ENCODE measurements at regions not wholly inside any gene's neighbourhood (a gene's known extent, or its start where the extent isn't known, plus 50 kb on each side); places are given as distances from the start of the nearest gene placed in this dataset.
"Not testable (repeated sequence)": the region's sequence is repeated elsewhere in the genome, so short reads cannot be mapped to it uniquely, and the experiment has no call there.

- no peak for TF ChIP-seq CTCF (IDR thresholded peaks at IDR 0.05; ENCODE audit: insufficient read depth, low read length, severe bottlenecking)
- Histone ChIP-seq H3K27me3 (ENCODE audit: control insufficient read depth, insufficient read depth, low read length) (no peaks in the 10 kb centered on the region), H3K36me3 (ENCODE audit: control insufficient read depth, insufficient read depth, low read length) (no peaks in the 10 kb centered on the region)
These were observed 921.5 kb downstream of the TYW1 start for GRCh38 chr7:67918158-67918557.

GRCh38 chr7:67923286-67923685 is 926.7 kb downstream of the TYW1 start:
- no peak for TF ChIP-seq CTCF (IDR thresholded peaks at IDR 0.05; ENCODE audit: insufficient read depth, low read length, severe bottlenecking)
- H3K27me3 ChIP-seq (ENCODE audit: control insufficient read depth, insufficient read depth, low read length): no peaks in the 10 kb centered on the region
- no peaks in the 10 kb centered on the region for H3K36me3 ChIP-seq (ENCODE audit: control insufficient read depth, insufficient read depth, low read length)
- H3K4me3 ChIP-seq (ENCODE audit: low read depth, low read length): no peak overlapping the region
- no peak for DNase-seq (ENCODE audit: low read depth)
- FAIRE-seq: no peak

More at GRCh38 chr7:67918158-67918557, 921.5 kb downstream of the TYW1 start:
- DNase-seq (ENCODE audit: low read depth) (no peak), FAIRE-seq (no peak)
- no peak overlapping the region for H3K4me3 ChIP-seq (ENCODE audit: low read depth, low read length)

- no peaks in the 10 kb centered on the region for H3K36me3 ChIP-seq (ENCODE audit: control insufficient read depth, insufficient read depth, low read length)
- H3K27me3 ChIP-seq (ENCODE audit: control insufficient read depth, insufficient read depth, low read length): no peaks in the 10 kb centered on the region
- DNase-seq (ENCODE audit: low read depth) (no peak), FAIRE-seq (no peak)
- no peak for TF ChIP-seq CTCF (IDR thresholded peaks at IDR 0.05; ENCODE audit: insufficient read depth, low read length, severe bottlenecking)
- H3K4me3 ChIP-seq (ENCODE audit: low read depth, low read length): no peak overlapping the region
These were observed 931.5 kb downstream of the TYW1 start for GRCh38 chr7:67928141-67928540.

- not testable (repeated sequence) for FAIRE-seq; H3K36me3 ChIP-seq (ENCODE audit: control insufficient read depth, insufficient read depth, low read length); H3K4me3 ChIP-seq (ENCODE audit: low read depth, low read length); H3K27me3 ChIP-seq (ENCODE audit: control insufficient read depth, insufficient read depth, low read length); DNase-seq (ENCODE audit: low read depth)
These were observed 939.8 kb downstream of the TYW1 start for GRCh38 chr7:67936447-67936846.

- Histone ChIP-seq H3K36me3 (ENCODE audit: control insufficient read depth, insufficient read depth, low read length) (no peaks in the 10 kb centered on the region), H3K27me3 (ENCODE audit: control insufficient read depth, insufficient read depth, low read length) (no peaks in the 10 kb centered on the region), H3K4me3 (ENCODE audit: low read depth, low read length) (no peak overlapping the region)
- TF ChIP-seq CTCF (IDR thresholded peaks at IDR 0.05; ENCODE audit: insufficient read depth, low read length, severe bottlenecking): no peak
- no peak for DNase-seq (ENCODE audit: low read depth)
- FAIRE-seq: no peak
These were observed 943.8 kb downstream of the TYW1 start for GRCh38 chr7:67940400-67940799.

GRCh38 chr7:67947191-67947590 is 950.6 kb downstream of the TYW1 start:
- FAIRE-seq (no peak), DNase-seq (ENCODE audit: low read depth) (no peak)
- TF ChIP-seq CTCF (IDR thresholded peaks at IDR 0.05; ENCODE audit: insufficient read depth, low read length, severe bottlenecking): no peak

More at GRCh38 chr7:67947191-67947590, 950.6 kb downstream of the TYW1 start:
- H3K4me3 ChIP-seq (ENCODE audit: low read depth, low read length): no peak overlapping the region
- H3K36me3 ChIP-seq (ENCODE audit: control insufficient read depth, insufficient read depth, low read length): no peaks in the 10 kb centered on the region
- no peaks in the 10 kb centered on the region for H3K27me3 ChIP-seq (ENCODE audit: control insufficient read depth, insufficient read depth, low read length)
